Spleen (tissue), 11 donors: ENCODE measurements at regions not wholly inside any gene's neighbourhood (a gene's known extent, or its start where the extent isn't known, plus 50 kb on each side); places are given as distances from the start of the nearest gene placed in this dataset.
"Not testable (repeated sequence)": the region's sequence is repeated elsewhere in the genome, so short reads cannot be mapped to it uniquely, and the experiment has no call there.

Experiments
- DNase-seq: peaks from one replicate; pipeline ENCODE4 v3.0.0-alpha.2; 2020
- H3K27ac ChIP-seq, 8 donors: fragments of 200-600 bp; sonication (generic) in 7 of 8; 1 replicate in 4 of 8; 2 replicates in 4 of 8; pipeline versions ENCODE4 v1.5.0 to v1.8.0; 2016 to 2021; ENCODE audit warnings: inconsistent platforms in 4 of 8, mild to moderate bottlenecking in 4 of 8, moderate library complexity in 1 of 8
- H3K27me3 ChIP-seq, 7 donors: fragments of 200-600 bp; sonication (generic) in 6 of 7; replicated peaks in 1 of 7; 1 replicate in 4 of 7; 2 replicates in 3 of 7; pipeline versions ENCODE4 v1.5.0 to v1.8.0; 2016 to 2021; ENCODE audit warnings: inconsistent platforms in 3 of 7, mild to moderate bottlenecking in 1 of 7
- H3K36me3 ChIP-seq, 6 donors: fragments of 200-600 bp; sonication (generic) in 5 of 6; 1 replicate in 4 of 6; 2 replicates in 2 of 6; pipeline versions ENCODE4 v1.5.0 to v1.8.0; 2016 to 2021; ENCODE audit warnings: inconsistent platforms in 2 of 6
- H3K4me1 ChIP-seq, 6 donors: fragments of 200-600 bp; sonication (generic) in 5 of 6; 1 replicate in 3 of 6; 2 replicates in 3 of 6; pipeline versions ENCODE4 v1.5.0 to v1.8.0; 2016 to 2021; ENCODE audit warnings: inconsistent platforms in 3 of 6
- H3K4me3 ChIP-seq, 8 donors: fragments of 200-600 bp; sonication (generic) in 7 of 8; 1 replicate in 4 of 8; 2 replicates in 4 of 8; pipeline versions ENCODE4 v1.5.0 to v1.8.0; 2016 to 2021; ENCODE audit warnings: inconsistent platforms in 4 of 8, mild to moderate bottlenecking in 4 of 8, moderate library complexity in 2 of 8
- H3K9me3 ChIP-seq, 8 donors: fragments of 200-600 bp; sonication (generic) in 7 of 8; 1 replicate in 4 of 8; 2 replicates in 4 of 8; pipeline versions ENCODE4 v1.5.0 to v1.8.0; 2016 to 2021; ENCODE audit warnings: inconsistent platforms in 4 of 8
- POLR2A ChIP-seq, 3 donors: fragments of 450-650 bp; IDR thresholded peaks; one replicate each; pipeline ENCODE4 v1.5.1; 2017; ENCODE audit warnings: antibody characterized with exemption in 3 of 3, mild to moderate bottlenecking in 1 of 3
- POLR2AphosphoS5 ChIP-seq, 3 donors: sonication (generic); formaldehyde crosslinking; IDR thresholded peaks; one replicate each; pipeline ENCODE4 v1.5.1; 2017; ENCODE audit warnings: antibody characterized with exemption in 3 of 3
- WGBS, 5 donors: extraction: QIAGEN DNeasy Blood & Tissue Kit in 3 of 5; methylation state at CpG; one replicate each; pipeline versions ENCODE4 v1.1.5 to v1.1.7; 2013 to 2018; 5-methylcytosine and 5-hydroxymethylcytosine counted together
- intact Hi-C: fragments of 100-400 bp; cut with DNase I; formaldehyde crosslinking; loops from one replicate; pipeline ENCODE4 v1.15.0; 2023; ENCODE audit warnings: low total_unique reads
- TF ChIP-seq, protein P1 (sequence below), 11 experiments: fragments of 200-600 bp in 7 of 11; fragments of 450-650 bp in 4 of 11; sonication (generic) in 4 of 11; IDR thresholded peaks in 8 of 11; conservative IDR thresholded peaks in 3 of 11; 1 replicate in 7 of 11; 2 replicates in 4 of 11; pipeline versions ENCODE4 v1.4.0 to v1.8.0; 2016 to 2021; ENCODE audit warnings: antibody characterized with exemption in 11 of 11, inconsistent platforms in 4 of 11, mild to moderate bottlenecking in 1 of 11
- donor health status: healthy with polysubstance abuse.
- donor health status: DM: no; HTN: no; CAD: no; lungs with moderate emphysema.
- donor health status: DM: no; HTN: no; CAD: no.
- donor health status: Bipolar disorder and iron deficiency.
- donor health status: healthy.
- donor health status: DM: no; HTN: no; CAD: no.
- donor health status: DM: yes; HTN: yes; CAD: no.

DNA sequence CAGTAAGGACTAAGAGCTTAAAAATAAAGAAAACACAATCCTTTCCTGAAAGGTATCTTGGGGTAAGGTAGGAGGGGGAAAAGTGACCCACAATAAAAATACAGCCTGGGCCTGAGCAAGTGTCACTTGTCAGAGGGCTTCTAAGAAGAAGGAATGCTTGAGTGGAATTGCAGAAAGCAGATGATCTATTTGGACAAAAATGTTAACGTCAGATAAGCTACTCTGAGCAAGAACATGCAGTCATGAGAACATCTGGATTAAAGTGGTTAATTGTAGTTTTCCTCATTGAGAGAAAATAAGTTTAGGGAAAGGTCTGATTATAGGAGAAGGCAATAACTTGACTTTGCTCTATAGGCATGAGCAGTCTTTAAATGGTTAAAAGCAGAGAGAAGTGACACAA lies 581.9 kb downstream of the HTR1B start:
- Histone ChIP-seq H3K4me1 (no peaks in the 10 kb centered on the region), H3K27ac (no peak overlapping the region), H3K36me3 (no peaks in the 10 kb centered on the region), H3K9me3 (peaks cover 0 to 10% (median 1%) of the 10 kb centered on the region in 8 donors), H3K4me3 (no peak overlapping the region), H3K27me3 (no peaks in the 10 kb centered on the region)
- DNase-seq = no peak
- intact Hi-C loops = no loop called here
- 81 to 100% (median 85%) methylated on average over 1 of the region's 1 CpG for WGBS, 5 donors
- TF ChIP-seq POLR2AphosphoS5 (IDR thresholded peaks at IDR 0.05) (no peak), POLR2A (IDR thresholded peaks at IDR 0.05) (no peak)
- TF ChIP-seq, protein P1, sequence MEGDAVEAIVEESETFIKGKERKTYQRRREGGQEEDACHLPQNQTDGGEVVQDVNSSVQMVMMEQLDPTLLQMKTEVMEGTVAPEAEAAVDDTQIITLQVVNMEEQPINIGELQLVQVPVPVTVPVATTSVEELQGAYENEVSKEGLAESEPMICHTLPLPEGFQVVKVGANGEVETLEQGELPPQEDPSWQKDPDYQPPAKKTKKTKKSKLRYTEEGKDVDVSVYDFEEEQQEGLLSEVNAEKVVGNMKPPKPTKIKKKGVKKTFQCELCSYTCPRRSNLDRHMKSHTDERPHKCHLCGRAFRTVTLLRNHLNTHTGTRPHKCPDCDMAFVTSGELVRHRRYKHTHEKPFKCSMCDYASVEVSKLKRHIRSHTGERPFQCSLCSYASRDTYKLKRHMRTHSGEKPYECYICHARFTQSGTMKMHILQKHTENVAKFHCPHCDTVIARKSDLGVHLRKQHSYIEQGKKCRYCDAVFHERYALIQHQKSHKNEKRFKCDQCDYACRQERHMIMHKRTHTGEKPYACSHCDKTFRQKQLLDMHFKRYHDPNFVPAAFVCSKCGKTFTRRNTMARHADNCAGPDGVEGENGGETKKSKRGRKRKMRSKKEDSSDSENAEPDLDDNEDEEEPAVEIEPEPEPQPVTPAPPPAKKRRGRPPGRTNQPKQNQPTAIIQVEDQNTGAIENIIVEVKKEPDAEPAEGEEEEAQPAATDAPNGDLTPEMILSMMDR (IDR thresholded peaks at IDR 0.05 in 8 of 11, conservative IDR thresholded peaks at IDR 0.05 in 3 of 11) = no peak

DNA sequence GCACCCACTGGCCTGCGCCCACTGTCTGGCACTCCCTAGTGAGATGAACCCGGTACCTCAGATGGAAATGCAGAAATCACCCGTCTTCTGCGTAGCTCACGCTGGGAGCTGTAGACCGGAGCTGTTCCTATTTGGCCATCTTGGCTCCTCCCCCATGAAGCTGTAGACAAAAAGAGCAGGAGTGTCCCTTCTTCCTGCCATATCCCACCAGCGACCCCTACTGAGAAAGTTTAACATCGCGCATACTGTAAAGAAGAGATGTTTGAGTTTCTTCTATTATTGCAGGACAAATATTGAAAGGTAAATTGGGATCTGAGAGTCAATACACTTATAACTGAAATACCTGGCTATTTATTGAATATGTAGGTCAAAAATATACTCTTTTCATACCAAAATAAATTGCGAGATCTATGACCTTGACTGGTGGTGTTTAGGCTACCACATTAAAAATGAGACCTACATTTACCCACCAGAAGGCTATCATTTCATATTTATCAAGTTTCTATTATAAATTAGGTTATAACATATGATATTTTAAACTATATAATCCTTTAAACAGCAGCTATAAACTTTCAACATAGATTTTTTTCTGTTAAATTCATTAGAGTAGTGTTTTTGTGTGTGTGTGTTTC lies 586.3 kb downstream of the HTR1B start:
- 57 to 81% (median 67%) methylated on average over 8 to 10 of the region's 10 CpGs for WGBS, 5 donors
- TF ChIP-seq POLR2AphosphoS5 (IDR thresholded peaks at IDR 0.05) (no peak), POLR2A (IDR thresholded peaks at IDR 0.05) (no peak)
- TF ChIP-seq, protein P1 (IDR thresholded peaks at IDR 0.05 in 8 of 11, conservative IDR thresholded peaks at IDR 0.05 in 3 of 11) = peak in 2 of 11 experiments; percentile 13 to 15
- Histone ChIP-seq H3K27me3 (no peaks in the 10 kb centered on the region), H3K27ac (no peak overlapping the region), H3K4me3 (no peak overlapping the region), H3K36me3 (no peaks in the 10 kb centered on the region), H3K9me3 (peaks cover 0 to 24% (median 14%) of the 10 kb centered on the region in 8 donors), H3K4me1 (no peaks in the 10 kb centered on the region)
- DNase-seq = no peak
- intact Hi-C loops = no loop called here

DNA sequence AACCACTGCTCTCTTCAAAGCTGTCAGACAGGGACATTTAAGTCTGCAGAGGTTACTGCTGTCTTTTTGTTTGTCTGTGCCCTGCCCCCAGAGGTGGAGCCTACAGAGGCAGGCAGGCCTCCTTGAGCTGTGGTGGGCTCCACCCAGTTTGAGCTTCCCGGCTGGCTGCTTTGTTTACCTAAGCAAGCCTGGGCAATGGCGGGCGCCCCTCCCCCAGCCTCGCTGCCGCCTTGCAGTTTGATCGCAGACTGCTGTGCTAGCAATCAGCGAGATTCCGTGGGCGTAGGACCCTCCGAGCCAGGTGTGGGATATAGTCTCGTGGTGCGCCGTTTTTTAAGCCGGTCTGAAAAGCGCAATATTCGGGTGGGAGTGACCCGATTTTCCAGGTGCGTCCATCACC lies 586.9 kb downstream of the HTR1B start:
- H3K27ac ChIP-seq, H3K27me3 ChIP-seq, H3K4me1 ChIP-seq, H3K36me3 ChIP-seq, intact Hi-C loops, H3K4me3 ChIP-seq, DNase-seq: not testable (repeated sequence)
- 71 to 88% (median 79%) methylated on average over 4 to 15 of the region's 18 CpGs; no CpG with 5 or more reads in 1 of the 5 donors for WGBS, 5 donors
- peaks cover 0 to 25% (median 13%) of the 10 kb centered on the region in 8 donors for H3K9me3 ChIP-seq

DNA sequence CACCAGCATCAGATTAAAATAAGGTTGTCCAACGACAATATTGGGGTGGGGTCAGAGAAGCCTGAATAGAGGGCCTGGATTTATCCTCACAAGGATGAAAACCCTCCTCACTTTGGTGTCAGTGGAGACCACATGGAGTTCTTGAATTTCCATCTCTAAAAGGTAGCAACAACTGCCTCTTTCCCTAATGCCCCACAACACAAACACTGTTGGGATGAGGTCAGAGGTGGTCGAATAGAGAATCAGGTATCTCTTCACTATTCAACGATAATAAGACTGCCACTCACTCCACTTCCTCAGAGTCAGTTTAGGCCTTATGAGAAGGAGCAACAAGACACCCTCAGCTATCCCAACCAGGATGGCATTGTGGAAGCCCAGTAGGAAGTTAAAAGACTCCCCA lies 596.1 kb downstream of the HTR1B start:
- no peaks in the 10 kb centered on the region for H3K4me1 ChIP-seq
- H3K4me3 ChIP-seq = no peak overlapping the region
- H3K36me3 ChIP-seq = no peaks in the 10 kb centered on the region
- WGBS, 5 donors = 52 to 71% (median 64%) methylated on average over 3 of the region's 3 CpGs
- H3K27me3 ChIP-seq = no peaks in the 10 kb centered on the region
- no peak for TF ChIP-seq POLR2AphosphoS5 (IDR thresholded peaks at IDR 0.05)
- DNase-seq = no peak
- intact Hi-C loops = no loop called here
- H3K9me3 ChIP-seq = peaks cover 0 to 16% (median 0%) of the 10 kb centered on the region in 8 donors
- no peak overlapping the region for H3K27ac ChIP-seq

DNA sequence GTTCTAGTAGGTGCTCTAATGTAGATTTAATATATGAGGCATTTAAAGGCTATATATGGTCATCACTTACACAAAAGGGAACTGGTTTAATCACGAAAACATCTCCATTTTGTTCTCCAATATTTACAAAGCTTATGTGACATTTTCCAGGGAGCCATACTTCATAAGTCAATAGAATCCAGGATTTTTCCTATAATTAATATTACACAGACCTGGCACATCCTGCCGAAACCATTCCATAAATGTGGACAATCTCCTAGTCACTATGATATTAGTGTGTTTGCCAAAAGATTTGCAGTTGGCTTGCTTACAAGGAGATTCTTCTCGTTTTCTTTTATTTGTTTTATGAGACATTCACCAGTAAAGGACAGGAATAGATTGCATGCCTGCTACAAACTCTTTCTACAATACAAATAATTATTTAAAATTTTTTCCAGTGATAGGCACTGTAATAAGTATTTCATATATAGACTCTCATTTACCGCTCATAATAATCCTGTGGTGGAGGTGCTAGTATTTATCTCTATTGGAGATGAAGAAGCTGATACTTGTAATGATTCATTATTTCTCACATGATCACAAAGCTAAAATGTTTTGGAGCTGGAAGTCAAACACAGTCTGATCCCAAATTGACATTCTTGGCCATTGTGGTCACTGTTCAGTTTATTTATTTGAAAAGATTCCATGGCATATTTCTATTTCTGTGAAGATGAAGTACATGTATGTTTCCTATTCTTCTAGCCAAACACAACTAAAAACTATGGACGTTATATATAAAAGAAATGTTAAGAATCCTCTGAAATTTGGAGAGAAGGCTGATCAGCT lies 597.0 kb downstream of the HTR1B start:
- TF ChIP-seq, protein P1 (IDR thresholded peaks at IDR 0.05 in 8 of 11, conservative IDR thresholded peaks at IDR 0.05 in 3 of 11) = no peak
- no peak for TF ChIP-seq POLR2AphosphoS5 (IDR thresholded peaks at IDR 0.05)
- TF ChIP-seq POLR2A (IDR thresholded peaks at IDR 0.05) = no peak
- no peak overlapping the region for H3K4me3 ChIP-seq
- H3K27ac ChIP-seq = no peak overlapping the region
- intact Hi-C loops = no loop called here
- H3K27me3 ChIP-seq = no peaks in the 10 kb centered on the region
- 78 to 84% (median 81%) methylated on average over 5 of the region's 5 CpGs for WGBS, 5 donors
- no peak for DNase-seq
- no peaks in the 10 kb centered on the region for H3K4me1 ChIP-seq
- peaks cover 0 to 16% (median 0%) of the 10 kb centered on the region in 8 donors for H3K9me3 ChIP-seq
- no peaks in the 10 kb centered on the region for H3K36me3 ChIP-seq
